HepG2 (cell line): ENCODE measurements at regions not wholly inside any gene's neighbourhood (a gene's known extent, or its start where the extent isn't known, plus 50 kb on each side); places are given as distances from the start of the nearest gene placed in this dataset.
A peak's percentile ranks its signal among the peaks of the same experiment; 100 is the strongest.

Source experiments
- ATAC-seq: fragments of 200-7000 bp; cut with Tn5 transposase; 3 replicates; pipeline ENCODE4 v1.9.1; 2020; ENCODE audit warnings: mild to moderate bottlenecking, moderate library complexity
- BruUV-seq: library from RNA; stranded (reverse); fragments of 400-500 nt; replicated peaks from 2 replicates; lab custom pipeline; 2021; lab: Mats Ljungman, UMichigan
- CTCF ChIA-PET: fragments of 300-600 bp; formaldehyde crosslinking; extraction: SDS; loops from one replicate; lab custom pipeline; 2021; ENCODE audit warnings: low total read pairs, inconsistent platforms, low intra/inter-chr PET ratio; lab: Yijun Ruan, JAX
- POLR2A ChIA-PET: fragments of 350-600 bp; sonication (Branson Sonifier 250); formaldehyde crosslinking; loops from one replicate; lab custom pipeline; 2020; ENCODE audit warnings: antibody characterized with exemption, inconsistent platforms; lab: Yijun Ruan, JAX
- DNase-seq: peaks from one replicate; pipeline ENCODE4 v3.0.0-alpha.2; 2015; ENCODE audit warnings: low spot score
- FAIRE-seq: peaks from 3 replicates; lab custom pipeline; 2011; peaks lifted over from hg19 to GRCh38; lab: Jason Lieb, UNC
- H2AFZ ChIP-seq: one replicate; pipeline ENCODE4 v1.6.1; 2011; ENCODE audit warnings: low read length, inconsistent platforms
- H3K27ac ChIP-seq: fragments of 300-600 bp; 3 replicates; pipeline ENCODE4 v1.8.0; 2011; ENCODE audit warnings: mixed run types, mild to moderate bottlenecking, mixed read lengths, low read length, inconsistent platforms; ENCODE audit not compliant: insufficient read depth; ENCODE audit errors: extremely low read length
- H3K27me3 ChIP-seq, 2 experiments: fragments of 200-600 bp in 1 of 2; 2 replicates in 1 of 2; 3 replicates in 1 of 2; pipeline versions ENCODE4 v1.6.0 to v1.8.0; 2011; ENCODE audit warnings: low read length in 2 of 2, mild to moderate bottlenecking in 2 of 2, moderate library complexity in 2 of 2, inconsistent platforms in 1 of 2; ENCODE audit not compliant: insufficient read depth in 2 of 2, control insufficient read depth in 1 of 2
- H3K36me3 ChIP-seq, 2 experiments: fragments of 200-600 bp in 1 of 2; replicated peaks in 1 of 2; 2 replicates in 1 of 2; 3 replicates in 1 of 2; pipeline versions ENCODE4 v1.5.1 to v1.8.0; 2011; ENCODE audit warnings: low read length in 2 of 2, inconsistent platforms in 1 of 2; ENCODE audit not compliant: insufficient read depth in 2 of 2, control insufficient read depth in 1 of 2
- H3K4me1 ChIP-seq: 2 replicates; pipeline ENCODE4 v1.5.1; 2012; ENCODE audit warnings: low read length, inconsistent platforms; ENCODE audit not compliant: insufficient read depth
- H3K4me2 ChIP-seq: 2 replicates; pipeline ENCODE4 v1.6.0; 2011; ENCODE audit warnings: low read depth, low read length, inconsistent platforms
- H3K4me3 ChIP-seq, 3 experiments: fragments of 200-600 bp in 1 of 3; sonication (generic), shearing (Covaris generic) in 1 of 3; replicated peaks in 1 of 3; 2 replicates each; pipeline ENCODE4 v1.5.1; 2011 to 2016; ENCODE audit warnings: low read length in 3 of 3, inconsistent platforms in 2 of 3, low read depth in 2 of 3, mild to moderate bottlenecking in 2 of 3, control low read depth in 1 of 3, mixed read lengths in 1 of 3; ENCODE audit not compliant: insufficient read depth in 1 of 3
- H3K79me2 ChIP-seq: one replicate; pipeline ENCODE4 v1.6.1; 2011; ENCODE audit warnings: low read length, inconsistent platforms; ENCODE audit not compliant: insufficient read depth
- H3K9ac ChIP-seq: 2 replicates; pipeline ENCODE4 v1.6.0; 2011; ENCODE audit warnings: mild to moderate bottlenecking, low read depth, low read length, inconsistent platforms; ENCODE audit not compliant: insufficient read depth
- H3K9me3 ChIP-seq: 2 replicates; pipeline ENCODE4 v1.5.1; 2012; ENCODE audit warnings: mild to moderate bottlenecking, low read length
- H4K20me1 ChIP-seq: 2 replicates; pipeline ENCODE4 v1.6.0; 2011; ENCODE audit warnings: inconsistent platforms, mild to moderate bottlenecking, low read length, moderate library complexity; ENCODE audit not compliant: insufficient read depth
- FOXK2 ChIP-seq: fragments of 450-650 bp; IDR thresholded peaks from 2 replicates; pipeline ENCODE4 v1.6.1; 2016
- GTF2F1 ChIP-seq: fragments of 150-350 bp; IDR thresholded peaks from 2 replicates; pipeline ENCODE4 v1.6.1; 2014; ENCODE audit warnings: low read length
- MTA1 ChIP-seq: sonication (generic); formaldehyde crosslinking; IDR thresholded peaks from 2 replicates; pipeline ENCODE4 v1.4.0; 2020; ENCODE audit warnings: missing genetic modification reagents, mild to moderate bottlenecking, borderline replicate concordance
- NR2F1 ChIP-seq, 2 experiments: fragments of 450-650 bp in 1 of 2; formaldehyde crosslinking in 1 of 2; IDR thresholded peaks; 2 replicates each; pipeline versions ENCODE4 v1.5.0 to v1.6.1; 2016 to 2020; ENCODE audit warnings: mild to moderate bottlenecking in 1 of 2, missing compliant biosample characterization in 1 of 2, missing genetic modification reagents in 1 of 2, moderate library complexity in 1 of 2
- PHF21A ChIP-seq: sonication (generic); formaldehyde crosslinking; IDR thresholded peaks from 2 replicates; pipeline ENCODE4 v1.5.0; 2020; ENCODE audit warnings: mild to moderate bottlenecking, missing genetic modification reagents
- RELA ChIP-seq: sonication (generic); formaldehyde crosslinking; IDR thresholded peaks from 2 replicates; pipeline ENCODE4 v1.4.0; 2020; ENCODE audit warnings: missing genetic modification reagents
- TBL1XR1 ChIP-seq: fragments of 150-350 bp; IDR thresholded peaks from 2 replicates; pipeline ENCODE4 v1.6.1; 2014; ENCODE audit warnings: borderline replicate concordance, low read length; ENCODE audit not compliant: partially characterized antibody
- TBX2 ChIP-seq: sonication (generic); formaldehyde crosslinking; IDR thresholded peaks from 2 replicates; pipeline ENCODE4 v1.5.0; 2020; ENCODE audit warnings: missing genetic modification reagents, mild to moderate bottlenecking, borderline replicate concordance
- TEAD3 ChIP-seq: optimal IDR thresholded peaks from 2 replicates; pipeline ENCODE3; 2016; ENCODE audit warnings: borderline replicate concordance
- ZFX ChIP-seq: sonication (generic); formaldehyde crosslinking; IDR thresholded peaks from 2 replicates; pipeline ENCODE4 v1.4.0; 2020; ENCODE audit warnings: mild to moderate bottlenecking, low read depth, missing genetic modification reagents, moderate library complexity
- ZNF782 ChIP-seq: sonication (generic); formaldehyde crosslinking; IDR thresholded peaks from 2 replicates; pipeline ENCODE4 v1.4.0; 2020; ENCODE audit warnings: missing genetic modification reagents, mild to moderate bottlenecking, borderline replicate concordance
- ZNF879 ChIP-seq: sonication (generic); formaldehyde crosslinking; IDR thresholded peaks from 2 replicates; pipeline ENCODE4 v1.8.1; 2023; ENCODE audit warnings: missing genetic modification reagents
- WGBS: methylation state at CpG from one replicate; pipeline ENCODE4 v1.1.6; 2017; ENCODE audit warnings: low lambda C conversion rate; 5-methylcytosine and 5-hydroxymethylcytosine counted together
- in situ Hi-C: cut with HindIII; loops from 2 replicates; pipeline ENCODE4 v1.10.0; 2017; ENCODE audit warnings: low pct_unique_long_range_greater_than_20kb; ENCODE audit not compliant: extremely low pct_ligation_motif_present
- intact Hi-C: fragments of 100-400 bp; cut with micrococcal nuclease; formaldehyde crosslinking; loops from one replicate; pipeline ENCODE4 v1.10.0; 2022; ENCODE audit not compliant: unreplicated experiment
- TF ChIP-seq, protein P1 (sequence below): sonication (generic); formaldehyde crosslinking; IDR thresholded peaks from 2 replicates; pipeline ENCODE4 v1.4.0; 2020; ENCODE audit warnings: missing genetic modification reagents, borderline replicate concordance

DNA sequence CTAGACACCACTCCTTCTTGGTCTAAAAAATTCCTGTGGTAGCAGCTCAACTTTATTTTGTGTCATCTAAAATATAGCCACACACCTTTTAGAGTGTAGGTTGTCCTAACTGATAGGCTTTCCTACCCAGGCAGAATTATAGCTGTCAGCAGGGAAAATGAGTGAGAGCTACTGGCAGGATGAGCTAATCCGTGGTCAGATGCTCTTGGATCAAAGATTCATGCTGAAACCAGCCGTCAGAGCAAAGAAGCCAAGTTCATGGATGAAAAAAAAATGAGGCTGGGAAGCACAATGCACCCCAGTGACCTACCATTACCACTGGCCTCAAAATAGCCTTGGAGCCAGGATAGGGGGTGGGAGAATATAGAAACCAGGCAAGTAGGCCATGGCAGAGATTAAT is 113.1 kb upstream of the BLID start:
- intact Hi-C loops (no loop called here), in situ Hi-C loops (no loop called here)
- POLR2A ChIA-PET, result no interaction called here
- BruUV-seq, result no TSS peak
- FAIRE-seq (no peak), ATAC-seq (no peak), DNase-seq (no peak)
- TF ChIP-seq RELA (CRISPR knock-in tag) (no peak), MTA1 (CRISPR knock-in tag) (no peak), TEAD3 (CRISPR knock-in tag) (no peak), PHF21A (no peak), NR2F1 (CRISPR knock-in tag; IDR thresholded peaks at IDR 0.05) (no peak), ZNF782 (CRISPR knock-in tag) (no peak), TBL1XR1 (no peak), GTF2F1 (no peak), TBX2 (CRISPR knock-in tag) (no peak), ZFX (CRISPR knock-in tag) (no peak), ZNF879 (CRISPR knock-in tag) (no peak), FOXK2 (no peak)
- TF ChIP-seq, protein P1, sequence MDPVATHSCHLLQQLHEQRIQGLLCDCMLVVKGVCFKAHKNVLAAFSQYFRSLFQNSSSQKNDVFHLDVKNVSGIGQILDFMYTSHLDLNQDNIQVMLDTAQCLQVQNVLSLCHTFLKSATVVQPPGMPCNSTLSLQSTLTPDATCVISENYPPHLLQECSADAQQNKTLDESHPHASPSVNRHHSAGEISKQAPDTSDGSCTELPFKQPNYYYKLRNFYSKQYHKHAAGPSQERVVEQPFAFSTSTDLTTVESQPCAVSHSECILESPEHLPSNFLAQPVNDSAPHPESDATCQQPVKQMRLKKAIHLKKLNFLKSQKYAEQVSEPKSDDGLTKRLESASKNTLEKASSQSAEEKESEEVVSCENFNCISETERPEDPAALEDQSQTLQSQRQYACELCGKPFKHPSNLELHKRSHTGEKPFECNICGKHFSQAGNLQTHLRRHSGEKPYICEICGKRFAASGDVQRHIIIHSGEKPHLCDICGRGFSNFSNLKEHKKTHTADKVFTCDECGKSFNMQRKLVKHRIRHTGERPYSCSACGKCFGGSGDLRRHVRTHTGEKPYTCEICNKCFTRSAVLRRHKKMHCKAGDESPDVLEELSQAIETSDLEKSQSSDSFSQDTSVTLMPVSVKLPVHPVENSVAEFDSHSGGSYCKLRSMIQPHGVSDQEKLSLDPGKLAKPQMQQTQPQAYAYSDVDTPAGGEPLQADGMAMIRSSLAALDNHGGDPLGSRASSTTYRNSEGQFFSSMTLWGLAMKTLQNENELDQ, result no peak
- 5% methylated on average over 2 of the region's 2 CpGs for WGBS
- Histone ChIP-seq H3K4me3 (peak overlapping the region in 2 of 3 experiments; percentile 12 to 34; a peak in 2 of 6 replicates), H3K27me3 (no peaks in the 10 kb centered on the region; a peak in 1 of 5 replicates), H3K36me3 (no peaks in the 10 kb centered on the region), H3K4me1 (peaks cover 17% of the 10 kb centered on the region), H2AFZ (no peak overlapping the region), H3K79me2 (no peaks in the 10 kb centered on the region), H3K9me3 (no peaks in the 10 kb centered on the region), H3K27ac (no peak overlapping the region), H3K4me2 (peak overlapping the region; percentile 68), H3K9ac (no peak overlapping the region), H4K20me1 (no peaks in the 10 kb centered on the region)
- CTCF ChIA-PET, result no interaction called here
